A673 (cell line): ENCODE measurements at regions not wholly inside any gene's neighbourhood (a gene's known extent, or its start where the extent isn't known, plus 50 kb on each side); places are given as distances from the start of the nearest gene placed in this dataset.

Experiments
- BruUV-seq: library from RNA; stranded (reverse); fragments of 400-500 nt; replicated peaks from 2 replicates; lab custom pipeline; 2021; lab: Mats Ljungman, UMichigan
- CTCF ChIA-PET: fragments of 300-600 bp; sonication (Branson Sonifier 250); formaldehyde crosslinking; loops from one replicate; lab custom pipeline; 2022; ENCODE audit warnings: antibody characterized with exemption; lab: Charles Lee
- POLR2A ChIA-PET: fragments of 300-600 bp; sonication (Branson Sonifier 250); formaldehyde crosslinking; loops from one replicate; lab custom pipeline; 2022; ENCODE audit warnings: antibody characterized with exemption; ENCODE audit not compliant: low non-redundant PET; lab: Charles Lee
- DNase-seq: peaks from one replicate; pipeline ENCODE4 v3.0.0-alpha.2; 2015; ENCODE audit warnings: low spot score
- H3K27ac ChIP-seq: fragments of 200-600 bp; sonication (generic); 2 replicates; pipeline ENCODE4 v1.5.1; 2016; ENCODE audit warnings: mixed run types, low read depth, mild to moderate bottlenecking, mixed read lengths, antibody characterized with exemption, low read length; ENCODE audit not compliant: poor library complexity, severe bottlenecking
- H3K27me3 ChIP-seq: fragments of 200-600 bp; sonication (generic); replicated peaks from 2 replicates; pipeline ENCODE4 v1.6.1; 2017; ENCODE audit warnings: mixed run types, low read depth, mild to moderate bottlenecking, mixed read lengths, antibody characterized with exemption, low read length; ENCODE audit not compliant: insufficient read depth, poor library complexity
- H3K36me3 ChIP-seq: fragments of 200-600 bp; sonication (generic); 2 replicates; pipeline ENCODE4 v1.6.1; 2016; ENCODE audit warnings: mixed run types, mild to moderate bottlenecking, mixed read lengths, antibody characterized with exemption, low read length; ENCODE audit not compliant: insufficient read depth, poor library complexity, severe bottlenecking
- H3K4me1 ChIP-seq: fragments of 200-600 bp; sonication (generic); 2 replicates; pipeline ENCODE4 v1.6.1; 2017; ENCODE audit warnings: mixed run types, mild to moderate bottlenecking, mixed read lengths, antibody characterized with exemption, low read length; ENCODE audit not compliant: insufficient read depth, poor library complexity, severe bottlenecking
- H3K4me3 ChIP-seq: fragments of 200-600 bp; sonication (generic); 2 replicates; pipeline ENCODE4 v1.5.1; 2016; ENCODE audit warnings: low read depth, mixed run types, mild to moderate bottlenecking, mixed read lengths, low read length; ENCODE audit not compliant: poor library complexity, severe bottlenecking
- H3K9me3 ChIP-seq: fragments of 200-600 bp; sonication (generic); 2 replicates; pipeline ENCODE4 v1.6.1; 2016; ENCODE audit warnings: mixed run types, low read depth, mild to moderate bottlenecking, mixed read lengths, antibody characterized with exemption, low read length; ENCODE audit not compliant: poor library complexity, severe bottlenecking
- EZH2 ChIP-seq: fragments of 200-600 bp; sonication (generic); IDR thresholded peaks from 2 replicates; pipeline ENCODE4 v1.6.1; 2017; ENCODE audit warnings: borderline replicate concordance, low read depth, mild to moderate bottlenecking, mixed read lengths, antibody characterized with exemption, low read length; ENCODE audit not compliant: poor library complexity, severe bottlenecking
- intact Hi-C: fragments of 100-400 bp; cut with micrococcal nuclease; formaldehyde crosslinking; loops from one replicate; pipeline ENCODE4 v1.10.0; 2022; ENCODE audit not compliant: unreplicated experiment
- TF ChIP-seq, protein P1 (sequence below): fragments of 300-800, 200-600 bp; sonication (generic); conservative IDR thresholded peaks from 2 replicates; pipeline ENCODE4 v1.5.1; 2017; ENCODE audit warnings: low read depth, mild to moderate bottlenecking, antibody characterized with exemption, low read length, moderate library complexity, mixed read lengths

DNA sequence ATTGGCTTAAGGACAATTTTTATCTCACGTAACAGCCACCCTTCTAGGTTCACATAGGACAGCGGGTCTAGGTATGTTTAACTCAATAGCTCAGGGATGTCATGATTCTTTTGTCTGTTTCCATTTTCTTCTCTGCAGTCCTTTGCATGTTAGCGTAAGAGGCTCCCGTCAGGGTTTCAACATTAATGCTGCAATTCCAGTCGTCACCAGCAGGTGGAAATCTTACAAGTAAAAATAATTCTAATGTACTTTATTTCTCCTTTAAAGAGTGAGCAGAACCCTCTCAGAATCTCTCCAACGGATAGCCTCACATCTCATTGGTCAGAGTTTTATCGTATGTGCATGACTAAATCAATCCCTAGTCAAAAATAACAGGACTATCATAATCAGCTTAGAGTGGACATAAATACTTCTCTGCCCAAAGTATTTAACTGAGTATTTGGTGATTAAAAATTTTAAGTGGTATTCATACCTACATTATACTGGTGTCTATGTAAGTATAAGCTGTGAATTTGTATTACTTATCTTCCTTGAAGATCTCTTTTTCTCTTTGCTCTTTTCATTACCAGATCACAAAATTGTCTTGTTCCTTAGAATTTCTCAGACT, 487.2 kb upstream of the GCFC2 start:
- TF ChIP-seq EZH2 = no peak
- TF ChIP-seq, protein P1, sequence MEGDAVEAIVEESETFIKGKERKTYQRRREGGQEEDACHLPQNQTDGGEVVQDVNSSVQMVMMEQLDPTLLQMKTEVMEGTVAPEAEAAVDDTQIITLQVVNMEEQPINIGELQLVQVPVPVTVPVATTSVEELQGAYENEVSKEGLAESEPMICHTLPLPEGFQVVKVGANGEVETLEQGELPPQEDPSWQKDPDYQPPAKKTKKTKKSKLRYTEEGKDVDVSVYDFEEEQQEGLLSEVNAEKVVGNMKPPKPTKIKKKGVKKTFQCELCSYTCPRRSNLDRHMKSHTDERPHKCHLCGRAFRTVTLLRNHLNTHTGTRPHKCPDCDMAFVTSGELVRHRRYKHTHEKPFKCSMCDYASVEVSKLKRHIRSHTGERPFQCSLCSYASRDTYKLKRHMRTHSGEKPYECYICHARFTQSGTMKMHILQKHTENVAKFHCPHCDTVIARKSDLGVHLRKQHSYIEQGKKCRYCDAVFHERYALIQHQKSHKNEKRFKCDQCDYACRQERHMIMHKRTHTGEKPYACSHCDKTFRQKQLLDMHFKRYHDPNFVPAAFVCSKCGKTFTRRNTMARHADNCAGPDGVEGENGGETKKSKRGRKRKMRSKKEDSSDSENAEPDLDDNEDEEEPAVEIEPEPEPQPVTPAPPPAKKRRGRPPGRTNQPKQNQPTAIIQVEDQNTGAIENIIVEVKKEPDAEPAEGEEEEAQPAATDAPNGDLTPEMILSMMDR = peak; percentile 77
- ChIA-PET POLR2A (no interaction called here), CTCF (interaction anchor here (0.6 kb wide), 1 partner anchor 365 kb away, joined by 3 read pairs; no protein-coding TSS in a partner anchor)
- Histone ChIP-seq H3K4me3 (no peak overlapping the region), H3K27ac (no peak overlapping the region), H3K27me3 (no peaks in the 10 kb centered on the region), H3K9me3 (no peaks in the 10 kb centered on the region), H3K4me1 (peaks cover 7% of the 10 kb centered on the region), H3K36me3 (no peaks in the 10 kb centered on the region)
- intact Hi-C loops = loop anchor here (5.0 kb wide), 1 partner anchor 411 kb away; no protein-coding TSS in a partner anchor
- BruUV-seq = no TSS peak
- DNase-seq = peak; percentile 87

DNA sequence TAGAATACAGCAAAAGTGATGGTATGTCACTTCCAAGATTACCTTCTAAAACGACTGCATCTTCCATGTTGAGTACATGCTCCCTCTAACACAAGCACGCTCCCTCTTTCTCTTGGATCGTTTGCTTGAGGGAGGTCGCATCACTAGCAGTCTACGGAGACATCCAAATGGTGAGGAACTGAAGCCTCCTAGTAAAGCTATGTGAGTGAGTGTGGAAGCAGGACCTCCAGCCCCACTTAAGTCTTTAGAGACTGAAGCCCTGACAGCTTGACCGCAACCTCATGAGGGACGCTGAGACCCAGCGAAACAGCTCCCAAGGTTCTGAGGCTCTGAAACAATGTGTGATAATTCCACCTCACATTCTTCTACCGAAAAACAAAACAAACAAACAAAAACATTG, 486.7 kb upstream of the GCFC2 start:
- DNase-seq = no peak
- H3K4me1 ChIP-seq = peaks cover 7% of the 10 kb centered on the region
- no peaks in the 10 kb centered on the region for H3K27me3 ChIP-seq
- H3K4me3 ChIP-seq = no peak overlapping the region
- H3K36me3 ChIP-seq = no peaks in the 10 kb centered on the region
- intact Hi-C loops = loop anchor here (5.0 kb wide), 1 partner anchor 410 kb away; no protein-coding TSS in a partner anchor
- ChIA-PET CTCF (no interaction called here), POLR2A (no interaction called here)
- no peak for TF ChIP-seq EZH2
- TF ChIP-seq, protein P1 = no peak
- H3K27ac ChIP-seq = no peak overlapping the region
- H3K9me3 ChIP-seq = no peaks in the 10 kb centered on the region
- no TSS peak for BruUV-seq

DNA sequence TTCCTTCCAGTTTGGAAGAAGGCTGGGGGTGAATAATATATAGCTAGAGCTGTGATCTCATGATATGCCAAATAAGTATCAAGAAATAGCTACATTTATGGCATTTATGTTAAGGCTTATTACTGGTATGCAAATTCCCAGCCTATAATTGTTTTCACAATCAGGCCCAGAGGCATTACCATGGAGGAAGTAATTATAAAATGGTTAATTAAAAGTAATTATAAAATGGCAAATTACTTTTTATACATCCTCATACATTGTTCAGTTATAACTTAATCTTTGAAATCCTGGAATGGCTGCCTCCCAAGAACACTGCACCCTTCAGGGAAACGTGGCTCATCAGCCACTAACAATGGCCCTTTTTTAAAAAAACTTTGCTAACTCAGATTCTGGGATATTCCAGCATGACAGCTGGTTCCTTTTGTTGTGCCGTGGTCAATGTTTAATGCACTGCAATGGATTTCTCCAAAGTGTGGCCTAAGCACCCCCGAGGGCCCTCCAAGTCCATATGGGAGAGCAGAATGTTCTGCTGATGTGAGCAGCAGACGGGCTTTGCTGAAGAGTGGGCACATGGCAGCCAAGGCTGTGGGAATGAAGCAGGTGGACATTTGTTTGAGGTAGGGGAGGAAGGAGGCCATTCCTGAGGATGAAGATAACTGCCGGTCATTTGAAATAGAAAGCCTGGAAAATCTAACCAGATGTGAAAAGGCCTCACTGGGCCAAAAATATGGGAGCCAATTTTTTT, 483.5 kb upstream of the GCFC2 start:
- TF ChIP-seq, protein P1 = no peak
- TF ChIP-seq EZH2 = no peak
- BruUV-seq = no TSS peak
- CTCF ChIA-PET = no interaction called here

More for the DNA sequence above, 483.5 kb upstream of the GCFC2 start:
- no peaks in the 10 kb centered on the region for H3K27me3 ChIP-seq
- H3K4me1 ChIP-seq = peaks cover 7% of the 10 kb centered on the region
- no peaks in the 10 kb centered on the region for H3K9me3 ChIP-seq
- no peak overlapping the region for H3K4me3 ChIP-seq
- POLR2A ChIA-PET = no interaction called here
- H3K27ac ChIP-seq = no peak overlapping the region
- intact Hi-C loops = loop anchor here (5.0 kb wide), 1 partner anchor 297 kb away; no protein-coding TSS in a partner anchor
- no peak for DNase-seq
- H3K36me3 ChIP-seq = no peaks in the 10 kb centered on the region
